NCI-H2196 (cell line): ENCODE measurements at regions not wholly inside any gene's neighbourhood (a gene's known extent, or its start where the extent isn't known, plus 50 kb on each side); places are given as distances from the start of the nearest gene placed in this dataset.

Experiments used
- DNase-seq: peaks from one replicate; lab custom pipeline; 2025; ENCODE audit not compliant: unreplicated experiment; lab: John Stamatoyannopoulos, UW

DNA sequence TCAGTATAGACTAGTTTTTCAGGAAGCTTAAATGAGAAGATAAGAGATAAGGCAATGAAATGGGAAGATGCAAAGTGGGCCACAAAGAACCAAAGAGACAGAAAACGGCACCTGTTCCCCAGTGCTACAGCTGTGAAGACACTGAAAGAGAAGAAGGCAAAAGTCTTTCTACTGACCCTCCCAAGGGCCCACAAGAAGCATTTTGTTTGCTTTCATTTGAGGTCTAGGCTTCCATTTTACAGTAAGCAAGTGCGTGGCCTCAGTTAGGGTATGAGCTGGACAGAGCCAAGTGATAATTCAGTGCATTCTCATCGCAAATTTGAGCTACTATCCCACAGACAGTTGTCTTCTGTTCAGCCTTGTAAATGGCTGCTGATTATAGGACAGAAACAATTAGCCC lies 53.4 kb upstream of the STK17B start:
- no peak for DNase-seq

DNA sequence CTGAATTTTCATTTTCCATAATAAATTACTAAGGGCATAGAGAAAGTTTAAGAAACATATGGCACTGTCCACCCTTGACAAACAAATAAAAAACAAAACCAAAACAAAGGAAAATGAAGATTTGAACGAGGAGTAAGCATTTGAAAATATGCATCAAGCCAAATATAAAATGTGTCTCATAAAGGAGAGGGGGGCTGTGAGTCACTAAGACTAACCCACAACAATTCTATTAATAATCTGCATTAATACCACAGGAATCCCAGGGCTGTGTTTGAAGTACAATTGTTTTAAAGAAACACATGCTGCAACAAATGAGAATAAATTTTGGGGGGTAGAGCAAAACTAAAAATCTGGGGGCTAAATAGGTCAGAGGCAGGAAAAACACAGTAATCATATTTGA lies 53.8 kb upstream of the STK17B start:
- DNase-seq = no peak

DNA sequence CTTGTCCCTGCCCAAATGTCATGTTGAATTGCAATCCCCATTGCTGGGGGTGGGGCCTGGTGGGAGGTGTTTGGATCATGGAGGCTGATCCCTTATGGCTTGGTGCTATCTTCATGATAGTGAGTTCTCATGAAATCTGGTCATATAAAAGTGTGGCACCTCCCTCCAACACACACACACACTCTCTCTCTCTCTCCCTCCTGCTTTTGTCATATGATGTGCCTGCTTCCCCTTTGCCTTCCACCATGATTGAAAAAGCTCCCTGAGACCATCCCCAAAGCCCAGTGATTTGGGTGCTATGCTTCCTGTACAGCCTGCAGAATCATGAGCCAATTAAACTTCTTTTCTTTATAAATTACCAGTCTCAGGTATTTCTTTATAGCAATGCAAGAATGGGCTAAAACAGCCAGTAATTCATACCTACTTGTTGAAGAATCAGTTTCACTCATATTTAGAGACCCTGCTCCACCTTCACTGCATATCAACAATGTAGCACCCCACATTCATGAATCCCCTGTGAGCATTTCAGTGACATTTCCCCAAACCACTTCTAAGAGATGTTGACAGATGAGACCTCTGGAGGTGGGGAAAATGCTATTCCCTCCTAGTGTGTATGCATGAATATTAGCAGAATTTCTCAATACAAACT lies 54.8 kb upstream of the STK17B start:
- no peak for DNase-seq

DNA sequence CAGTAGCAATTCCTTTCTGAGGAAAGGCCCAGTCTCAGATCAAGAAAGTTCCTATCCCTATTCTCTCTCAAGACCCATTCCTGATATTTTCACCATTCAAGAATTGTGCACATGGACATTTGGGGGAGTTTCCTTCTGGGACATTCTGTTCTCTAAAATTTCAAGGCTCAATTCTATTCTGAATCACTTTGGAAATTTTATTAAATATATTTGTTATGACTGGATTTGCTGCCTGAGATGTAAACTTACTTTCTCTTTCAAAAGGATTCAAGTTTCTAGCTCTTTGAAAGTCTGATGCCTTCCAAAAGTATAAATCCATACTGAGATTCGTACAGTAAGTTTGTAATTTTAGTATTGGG lies 55.3 kb upstream of the STK17B start:
- DNase-seq = no peak

DNA sequence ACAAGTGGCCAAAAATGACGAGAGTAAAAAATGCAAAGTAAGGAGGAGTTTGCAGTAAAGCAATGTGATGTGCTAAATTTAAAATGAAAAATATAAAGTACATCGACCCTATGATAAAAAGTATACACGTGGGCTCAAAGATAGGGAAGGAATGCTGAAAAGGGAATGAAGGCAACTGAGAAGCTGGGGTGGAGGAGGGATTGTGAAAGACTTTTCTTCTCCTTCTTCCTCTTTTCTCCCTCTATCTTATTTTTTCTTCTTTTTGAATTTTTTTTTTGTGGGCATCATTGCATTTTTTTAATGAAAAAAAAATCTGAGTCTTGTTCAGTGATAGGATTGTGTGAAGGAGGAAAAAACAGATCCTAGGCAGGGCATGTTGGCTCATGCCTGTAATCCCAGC lies 57.6 kb upstream of the STK17B start:
- no peak for DNase-seq

DNA sequence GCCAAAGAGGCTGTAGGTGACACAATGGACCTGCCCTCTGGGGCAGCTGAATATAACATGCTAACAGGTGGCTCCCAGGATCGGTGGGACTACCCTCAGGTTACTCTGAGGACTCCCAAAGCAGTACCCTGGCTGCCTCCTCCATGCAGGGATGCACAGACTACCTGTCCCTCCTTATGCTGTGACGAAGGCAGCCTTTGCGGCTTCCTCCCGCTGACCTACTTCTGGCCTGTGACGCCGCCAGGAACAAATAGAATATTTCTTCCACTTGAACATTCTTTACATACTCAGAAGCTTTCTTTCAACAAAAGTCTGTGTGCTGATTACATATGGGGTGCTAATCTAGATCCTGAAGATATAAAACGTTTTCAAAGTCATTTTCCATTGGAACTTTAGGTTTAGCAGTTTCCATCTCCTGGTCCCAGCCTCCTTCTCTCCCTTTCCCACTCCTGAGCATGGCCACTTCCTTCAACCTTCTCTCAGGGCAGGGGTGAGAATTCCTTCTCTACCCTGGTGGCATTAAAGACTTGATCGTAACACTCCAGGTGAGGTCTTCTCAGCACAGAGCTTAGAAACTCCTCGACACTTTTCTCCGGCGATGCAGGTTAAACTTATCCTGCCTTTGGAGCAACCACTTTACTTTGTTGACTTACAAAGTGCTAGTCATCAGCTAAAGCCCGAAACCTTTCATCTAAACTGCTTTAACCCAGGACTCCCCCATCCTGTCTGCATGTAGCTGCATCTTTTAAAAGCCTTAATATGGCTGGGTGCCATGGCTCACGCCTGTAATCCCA lies 58.9 kb upstream of the STK17B start:
- no peak for DNase-seq

DNA sequence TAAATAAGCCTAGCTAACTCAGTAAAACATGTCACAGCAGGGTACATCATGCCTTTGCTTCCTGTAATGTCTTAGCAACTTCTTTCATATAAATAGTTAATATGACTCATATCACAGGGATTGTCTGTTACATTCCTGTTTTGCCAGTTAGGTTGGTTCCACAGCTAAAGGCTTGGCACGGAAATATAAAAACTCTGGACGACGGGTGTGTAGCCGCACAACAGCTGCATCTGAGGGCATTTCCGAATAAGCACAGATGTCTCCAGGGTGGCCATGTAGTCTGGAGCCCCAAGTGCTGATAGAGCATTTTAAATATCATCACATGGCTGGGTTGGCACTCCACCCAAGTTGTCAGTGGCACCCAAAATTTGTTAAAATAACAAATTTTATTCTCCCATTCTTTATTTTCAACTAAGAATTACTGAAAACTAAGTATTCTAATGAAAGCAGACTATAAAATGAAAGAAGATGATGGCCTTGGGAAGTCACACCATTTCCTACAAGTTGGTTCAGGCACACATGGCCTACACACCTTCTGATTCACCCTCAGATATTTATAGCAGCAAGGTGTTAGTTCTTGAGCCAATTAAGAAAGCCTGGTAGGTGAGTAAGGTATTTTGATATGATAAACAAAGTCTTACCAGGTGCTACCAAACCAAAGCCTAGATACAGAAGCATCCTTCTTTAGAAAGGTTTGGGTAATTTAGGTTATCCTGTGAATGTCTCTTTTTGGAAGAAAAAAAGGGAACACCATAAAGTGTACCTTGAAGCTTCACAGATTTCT lies 61.8 kb upstream of the STK17B start:
- peak; percentile 2 for DNase-seq

DNA sequence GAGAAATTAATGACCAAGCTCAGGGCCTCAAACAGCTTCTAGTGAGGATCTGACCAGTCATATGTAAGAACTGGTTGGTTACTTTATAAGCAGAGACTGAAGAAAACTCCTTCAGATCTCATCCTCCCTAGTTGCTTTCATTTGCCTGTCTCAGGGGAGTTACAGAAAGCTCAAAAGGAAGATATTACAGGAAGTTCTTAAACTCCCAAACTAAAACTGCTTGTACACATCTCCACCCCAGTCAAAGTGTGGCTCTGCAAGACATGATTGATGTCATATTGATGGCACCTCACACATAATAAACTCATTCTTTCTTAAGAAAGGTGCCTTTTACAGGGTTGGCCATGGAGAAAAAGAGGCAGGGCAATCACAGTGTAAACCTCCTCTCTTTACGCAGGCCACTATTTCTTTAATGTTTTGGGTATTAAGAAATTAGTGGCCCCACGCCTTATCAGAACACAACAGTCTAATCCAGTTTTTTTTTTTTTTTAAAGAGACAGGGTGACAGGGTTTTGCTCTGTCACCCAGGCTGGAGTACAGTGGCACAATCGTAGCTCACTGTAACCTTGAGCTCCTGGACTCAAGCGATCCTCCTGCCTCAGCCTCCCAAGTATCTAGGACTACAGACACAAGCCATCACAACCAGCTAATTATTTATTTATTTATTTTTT lies 62.6 kb upstream of the STK17B start:
- no peak for DNase-seq

DNA sequence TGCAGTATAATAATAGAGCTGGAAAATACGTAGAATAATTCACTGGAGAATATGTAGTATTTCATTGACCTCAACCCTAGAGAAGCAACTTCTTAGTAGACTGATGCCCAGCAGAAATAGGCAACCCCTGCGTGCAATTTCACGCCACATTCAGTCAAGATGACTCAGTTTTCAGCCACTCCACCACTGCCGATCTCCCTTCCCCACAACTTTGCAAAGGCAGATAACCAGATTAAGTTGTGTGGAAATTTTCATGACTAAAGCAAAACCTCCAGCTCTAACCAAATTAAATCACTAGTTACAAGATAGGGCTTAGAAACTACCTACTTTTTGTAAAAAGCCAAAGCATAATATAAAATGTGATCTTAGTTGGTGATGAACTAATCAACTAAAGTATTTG lies 63.3 kb upstream of the STK17B start:
- no peak for DNase-seq

- no peak for DNase-seq
Measured at GRCh38 chr2:196238836-196239380, 67.5 kb upstream of the STK17B start.

GRCh38 chr2:196239622-196240587 lies 68.5 kb upstream of the STK17B start:
- DNase-seq = no peak

GRCh38 chr2:196241175-196241574 lies 69.8 kb upstream of the STK17B start:
- no peak for DNase-seq

DNA sequence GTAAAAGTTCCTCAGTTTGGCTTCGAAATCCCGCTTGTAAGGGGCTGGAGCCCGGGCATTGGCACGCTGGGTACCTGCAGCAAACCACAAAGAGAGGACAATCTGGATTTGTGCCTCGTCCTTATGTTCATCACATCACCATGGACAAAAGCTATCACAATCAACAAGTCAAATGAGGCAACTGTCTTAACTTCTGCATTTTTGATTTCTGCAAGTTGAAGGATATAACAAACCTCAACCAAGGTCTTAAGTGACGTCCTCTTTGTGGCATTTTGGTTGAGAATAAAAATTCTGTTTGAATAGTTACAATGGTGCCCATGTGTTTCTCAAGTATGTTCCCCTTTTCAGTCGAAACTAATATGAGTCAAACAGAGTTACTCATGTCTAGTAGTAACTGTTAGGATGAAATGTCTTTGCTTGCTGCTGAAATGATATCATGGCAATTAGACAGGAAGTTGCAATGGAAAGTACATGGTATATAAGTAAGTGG lies 70.8 kb upstream of the STK17B start:
- no peak for DNase-seq

- DNase-seq = no peak
Measured at GRCh38 chr2:196244516-196244915, 73.1 kb upstream of the STK17B start.

- no peak for DNase-seq
Measured at GRCh38 chr2:196244966-196245365, 73.6 kb upstream of the STK17B start.

DNA sequence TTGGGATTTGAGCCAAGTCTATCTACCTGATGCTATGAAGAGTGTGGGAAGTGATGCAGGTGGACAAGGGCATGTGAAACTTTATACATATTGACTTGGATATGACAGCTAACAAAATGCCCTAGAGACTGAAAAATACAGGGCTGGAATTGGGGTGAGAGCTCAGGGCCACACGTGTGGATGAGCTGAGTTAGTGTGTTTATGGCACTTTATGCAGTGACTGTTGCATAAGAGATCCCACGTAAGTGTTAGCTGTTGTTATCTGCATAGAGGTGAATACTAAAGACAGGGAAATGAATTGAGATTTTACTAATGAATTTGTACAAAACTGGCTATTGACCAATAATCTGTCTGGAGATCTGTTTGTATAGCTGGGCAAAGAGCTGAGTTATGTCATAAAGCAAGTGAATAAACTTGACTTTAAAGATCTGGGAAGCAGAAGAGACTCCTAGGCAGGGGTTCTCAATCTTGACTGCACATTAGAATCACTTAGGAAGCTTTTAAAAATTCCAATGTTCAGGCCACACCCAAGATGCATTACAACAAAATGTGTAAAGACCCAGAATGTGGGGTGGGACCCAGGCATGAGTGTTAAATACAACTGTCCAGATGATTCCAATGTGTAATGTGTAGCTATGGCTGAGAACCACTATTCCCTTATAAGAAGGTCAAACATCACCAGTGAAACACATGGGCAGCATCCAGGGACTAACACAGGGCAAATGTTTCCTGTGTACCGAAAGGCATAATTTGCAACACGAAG lies 74.2 kb upstream of the STK17B start:
- DNase-seq = no peak

GRCh38 chr2:196247114-196247975 lies 76.0 kb upstream of the STK17B start:
- no peak for DNase-seq

DNA sequence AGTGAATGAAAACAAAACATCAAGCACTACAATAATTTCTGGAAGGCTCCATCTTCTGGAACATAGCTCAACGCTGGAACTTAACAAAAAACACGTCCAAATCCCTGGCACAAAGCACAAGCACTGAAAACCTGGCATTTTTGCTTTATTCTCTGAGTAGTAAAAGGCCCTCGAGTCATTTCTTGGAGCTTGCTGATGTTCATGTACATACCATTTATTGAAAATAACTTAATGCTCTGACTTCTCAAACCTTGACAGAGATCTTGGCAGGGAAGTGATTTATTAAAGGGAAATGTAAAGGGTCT lies 76.5 kb upstream of the STK17B start:
- no peak for DNase-seq
